Body of pancreas (tissue), 4 donors: ENCODE measurements at regions not wholly inside any gene's neighbourhood (a gene's known extent, or its start where the extent isn't known, plus 50 kb on each side); places are given as distances from the start of the nearest gene placed in this dataset.

ENCODE experiments used
- POLR2A ChIP-seq, 3 donors: fragments of 450-650 bp; IDR thresholded peaks; one replicate each; pipeline ENCODE4 v1.6.1; 2016; ENCODE audit warnings: antibody characterized with exemption in 3 of 3, mild to moderate bottlenecking in 2 of 3
- TF ChIP-seq, protein P1 (sequence below), 7 experiments: fragments of 450-650 bp in 4 of 7; fragments of 200-600 bp in 3 of 7; sonication (generic) in 3 of 7; IDR thresholded peaks; one replicate each; pipeline ENCODE4 v1.5.1; 2016 to 2019; ENCODE audit warnings: antibody characterized with exemption in 7 of 7

DNA sequence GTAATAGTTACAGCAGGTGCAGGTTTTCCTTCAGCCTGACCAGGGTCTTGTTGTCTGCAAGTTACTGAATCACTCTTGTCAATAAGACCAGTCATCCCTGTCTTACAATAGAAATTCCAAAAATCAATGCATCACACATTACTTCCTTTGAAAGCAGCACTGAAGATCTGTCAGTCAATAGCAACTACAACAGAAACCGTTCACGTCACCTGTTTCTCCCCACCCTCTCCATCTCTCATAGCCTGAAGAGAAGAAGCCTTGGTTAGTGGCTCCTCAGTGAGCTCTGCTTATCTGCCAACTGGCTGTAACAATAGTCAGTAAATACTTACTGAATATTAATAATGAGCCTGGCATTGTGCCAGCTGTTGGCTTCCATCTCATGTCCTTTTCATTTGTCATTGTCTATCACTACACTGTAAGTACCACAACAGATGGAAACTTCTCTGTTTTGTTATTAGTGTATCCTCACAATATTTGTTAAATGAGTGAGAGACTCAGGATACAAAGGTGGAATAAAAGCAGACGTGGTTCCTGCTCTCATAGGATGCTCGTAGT lies 195.2 kb downstream of the S1PR1 start:
- TF ChIP-seq, protein P1, sequence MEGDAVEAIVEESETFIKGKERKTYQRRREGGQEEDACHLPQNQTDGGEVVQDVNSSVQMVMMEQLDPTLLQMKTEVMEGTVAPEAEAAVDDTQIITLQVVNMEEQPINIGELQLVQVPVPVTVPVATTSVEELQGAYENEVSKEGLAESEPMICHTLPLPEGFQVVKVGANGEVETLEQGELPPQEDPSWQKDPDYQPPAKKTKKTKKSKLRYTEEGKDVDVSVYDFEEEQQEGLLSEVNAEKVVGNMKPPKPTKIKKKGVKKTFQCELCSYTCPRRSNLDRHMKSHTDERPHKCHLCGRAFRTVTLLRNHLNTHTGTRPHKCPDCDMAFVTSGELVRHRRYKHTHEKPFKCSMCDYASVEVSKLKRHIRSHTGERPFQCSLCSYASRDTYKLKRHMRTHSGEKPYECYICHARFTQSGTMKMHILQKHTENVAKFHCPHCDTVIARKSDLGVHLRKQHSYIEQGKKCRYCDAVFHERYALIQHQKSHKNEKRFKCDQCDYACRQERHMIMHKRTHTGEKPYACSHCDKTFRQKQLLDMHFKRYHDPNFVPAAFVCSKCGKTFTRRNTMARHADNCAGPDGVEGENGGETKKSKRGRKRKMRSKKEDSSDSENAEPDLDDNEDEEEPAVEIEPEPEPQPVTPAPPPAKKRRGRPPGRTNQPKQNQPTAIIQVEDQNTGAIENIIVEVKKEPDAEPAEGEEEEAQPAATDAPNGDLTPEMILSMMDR (IDR thresholded peaks at IDR 0.05): no peak
- TF ChIP-seq POLR2A (IDR thresholded peaks at IDR 0.05): no peak
